Esophagus squamous epithelium (tissue), 4 donors: ENCODE measurements at regions not wholly inside any gene's neighbourhood (a gene's known extent, or its start where the extent isn't known, plus 50 kb on each side); places are given as distances from the start of the nearest gene placed in this dataset.

Source experiments
- POLR2A ChIP-seq, 4 donors: fragments of 450-650 bp; IDR thresholded peaks; one replicate each; pipeline ENCODE4 v1.6.1; 2017; ENCODE audit warnings: antibody characterized with exemption in 4 of 4, mild to moderate bottlenecking in 4 of 4, moderate library complexity in 3 of 4
- TF ChIP-seq, protein P1 (sequence below), 6 experiments: fragments of 450-650 bp in 4 of 6; fragments of 200-600 bp in 2 of 6; sonication (generic) in 2 of 6; IDR thresholded peaks; one replicate each; pipeline ENCODE4 v1.5.1; 2016 to 2019; ENCODE audit warnings: antibody characterized with exemption in 6 of 6, mild to moderate bottlenecking in 4 of 6, moderate library complexity in 4 of 6

DNA sequence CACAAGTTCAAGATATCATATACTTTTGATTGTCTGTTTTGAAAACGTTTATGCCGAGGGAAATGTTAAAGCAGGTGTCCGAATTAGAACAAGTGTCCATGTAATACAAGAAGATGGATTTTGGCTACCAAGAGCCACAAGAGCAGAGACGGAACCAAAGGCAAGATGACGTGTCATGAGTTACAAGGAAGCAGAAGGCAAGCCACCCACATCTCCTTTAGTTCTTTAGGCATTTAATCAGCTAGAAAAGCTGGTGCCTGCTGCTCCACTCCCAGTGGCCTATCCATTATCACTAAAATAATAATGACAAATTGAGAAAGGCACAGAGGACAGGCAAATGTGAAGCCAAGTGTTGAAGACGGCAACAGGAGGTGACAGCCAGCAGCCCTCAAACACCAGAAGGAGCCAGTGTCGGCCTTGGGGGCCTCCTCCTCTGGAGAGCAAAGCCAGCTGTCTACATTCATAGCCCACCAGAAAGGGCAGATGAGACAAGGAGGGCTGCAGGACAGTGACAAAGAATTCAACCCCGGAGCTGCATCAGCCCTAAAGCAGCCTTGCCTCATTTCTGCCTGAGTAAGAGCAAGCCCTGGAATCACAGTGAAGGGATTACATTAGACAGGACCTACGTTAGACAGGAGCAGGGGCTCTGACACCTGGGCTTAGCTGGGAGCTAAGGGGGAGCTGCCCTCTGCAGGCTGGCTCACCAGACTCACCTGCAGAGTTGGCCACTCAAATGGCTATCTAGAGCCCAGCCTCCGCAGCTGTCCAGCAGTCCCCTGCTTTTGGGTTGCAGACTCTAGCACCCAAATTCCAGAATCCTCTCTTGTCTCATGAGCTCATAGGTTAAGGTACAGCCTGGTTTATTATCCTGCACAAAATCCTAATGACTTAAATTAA is 569.9 kb downstream of the UQCRFS1 start:
- TF ChIP-seq, protein P1, sequence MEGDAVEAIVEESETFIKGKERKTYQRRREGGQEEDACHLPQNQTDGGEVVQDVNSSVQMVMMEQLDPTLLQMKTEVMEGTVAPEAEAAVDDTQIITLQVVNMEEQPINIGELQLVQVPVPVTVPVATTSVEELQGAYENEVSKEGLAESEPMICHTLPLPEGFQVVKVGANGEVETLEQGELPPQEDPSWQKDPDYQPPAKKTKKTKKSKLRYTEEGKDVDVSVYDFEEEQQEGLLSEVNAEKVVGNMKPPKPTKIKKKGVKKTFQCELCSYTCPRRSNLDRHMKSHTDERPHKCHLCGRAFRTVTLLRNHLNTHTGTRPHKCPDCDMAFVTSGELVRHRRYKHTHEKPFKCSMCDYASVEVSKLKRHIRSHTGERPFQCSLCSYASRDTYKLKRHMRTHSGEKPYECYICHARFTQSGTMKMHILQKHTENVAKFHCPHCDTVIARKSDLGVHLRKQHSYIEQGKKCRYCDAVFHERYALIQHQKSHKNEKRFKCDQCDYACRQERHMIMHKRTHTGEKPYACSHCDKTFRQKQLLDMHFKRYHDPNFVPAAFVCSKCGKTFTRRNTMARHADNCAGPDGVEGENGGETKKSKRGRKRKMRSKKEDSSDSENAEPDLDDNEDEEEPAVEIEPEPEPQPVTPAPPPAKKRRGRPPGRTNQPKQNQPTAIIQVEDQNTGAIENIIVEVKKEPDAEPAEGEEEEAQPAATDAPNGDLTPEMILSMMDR (IDR thresholded peaks at IDR 0.05), result no peak
- no peak for TF ChIP-seq POLR2A (IDR thresholded peaks at IDR 0.05)
